CD4-positive, CD25-positive, alpha-beta regulatory T cell (primary cell): ENCODE measurements at regions not wholly inside any gene's neighbourhood (a gene's known extent, or its start where the extent isn't known, plus 50 kb on each side); places are given as distances from the start of the nearest gene placed in this dataset.

ENCODE experiments used
- ATAC-seq, 2 donors: fragments of 150-1000 bp; cut with Tn5 transposase; one replicate each; pipeline ENCODE4 v1.10.0; 2021; ENCODE audit warnings: low read depth in 2 of 2, moderate number of reproducible peaks in 2 of 2, moderate library complexity in 1 of 2
- DNase-seq, 3 donors: peaks; one replicate each; pipeline versions ENCODE4 v3.0.0 to v3.0.0-alpha.2; 2012 to 2022; ENCODE audit warnings: mixed read lengths in 1 of 3
- H3K27ac ChIP-seq: one replicate; pipeline ENCODE4 v1.7.0; 2013; ENCODE audit warnings: mild to moderate bottlenecking, low read length; ENCODE audit not compliant: insufficient read depth, poor library complexity, severe bottlenecking
- H3K27me3 ChIP-seq: one replicate; pipeline ENCODE4 v1.7.0; 2013; ENCODE audit warnings: low read length; ENCODE audit not compliant: control insufficient read depth, insufficient read depth
- H3K36me3 ChIP-seq: one replicate; pipeline ENCODE4 v1.7.0; 2013; ENCODE audit warnings: mild to moderate bottlenecking, low read length, moderate library complexity; ENCODE audit not compliant: control insufficient read depth, insufficient read depth
- H3K4me1 ChIP-seq: 2 replicates; pipeline ENCODE4 v1.7.0; 2013; ENCODE audit warnings: mild to moderate bottlenecking, low read length; ENCODE audit not compliant: insufficient read depth, control insufficient read depth, poor library complexity, severe bottlenecking
- H3K4me3 ChIP-seq: one replicate; pipeline ENCODE4 v1.7.0; 2013; ENCODE audit warnings: low read depth, mild to moderate bottlenecking, low read length, moderate library complexity
- H3K9me3 ChIP-seq, 2 experiments: 1 replicate in 1 of 2; 2 replicates in 1 of 2; pipeline ENCODE4 v1.7.0; 2013; ENCODE audit warnings: low read length in 2 of 2, mild to moderate bottlenecking in 1 of 2, moderate library complexity in 1 of 2; ENCODE audit not compliant: control insufficient read depth in 2 of 2
- H3K27ac Mint-ChIP-seq, 3 donors: one replicate each; pipeline ENCODE4 v1.8.0; 2020 to 2022; ENCODE audit warnings: mild to moderate bottlenecking in 3 of 3, mixed read lengths in 3 of 3, moderate library complexity in 2 of 3
- H3K27me3 Mint-ChIP-seq: one replicate; pipeline ENCODE4 v1.8.0; 2022; ENCODE audit warnings: mild to moderate bottlenecking, mixed read lengths
- H3K36me3 Mint-ChIP-seq: one replicate; pipeline ENCODE4 v1.8.0; 2020; ENCODE audit warnings: mixed read lengths
- H3K4me1 Mint-ChIP-seq, 4 donors: one replicate each; pipeline ENCODE4 v1.8.0; 2020 to 2022; ENCODE audit warnings: mixed read lengths in 4 of 4, mild to moderate bottlenecking in 1 of 4
- H3K4me3 Mint-ChIP-seq, 4 donors: one replicate each; pipeline ENCODE4 v1.8.0; 2020 to 2022; ENCODE audit warnings: mild to moderate bottlenecking in 4 of 4, mixed read lengths in 4 of 4, moderate library complexity in 3 of 4
- H3K9me3 Mint-ChIP-seq, 7 donors: one replicate each; pipeline ENCODE4 v1.8.0; 2020 to 2022; ENCODE audit warnings: mixed read lengths in 7 of 7, mild to moderate bottlenecking in 3 of 7, moderate library complexity in 2 of 7

DNA sequence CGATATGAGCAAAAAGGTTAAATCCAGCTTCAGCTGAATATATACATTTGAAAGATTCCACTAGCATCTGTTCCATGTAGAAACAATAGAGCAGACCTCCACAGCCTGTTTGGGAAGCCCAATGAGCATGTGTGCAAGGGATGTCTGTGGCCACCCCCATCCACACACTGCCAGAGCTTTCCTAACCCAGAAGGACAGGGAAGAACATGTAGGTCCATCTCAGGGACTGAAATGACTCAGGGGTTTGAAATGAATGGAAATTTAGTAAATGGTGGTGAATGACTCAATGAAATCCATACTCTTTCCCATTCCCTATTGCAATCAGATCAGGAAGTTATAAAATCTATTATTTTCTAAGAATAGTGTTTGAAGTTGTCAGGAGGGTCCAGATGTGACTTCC, 397.2 kb downstream of the DUSP10 start:
- DNase-seq = no peak
- no peak overlapping the region for H3K27ac ChIP-seq
- Mint-ChIP-seq H3K36me3 (no peaks in the 10 kb centered on the region), H3K4me1 (no peaks in the 10 kb centered on the region), H3K9me3 (peaks cover 0 to 4% (median 0%) of the 10 kb centered on the region in 7 donors), H3K27ac (no peak overlapping the region), H3K4me3 (no peak overlapping the region), H3K27me3 (peaks cover 3% of the 10 kb centered on the region)
- H3K27me3 ChIP-seq = no peaks in the 10 kb centered on the region
- H3K36me3 ChIP-seq = no peaks in the 10 kb centered on the region
- H3K9me3 ChIP-seq = no peaks in the 10 kb centered on the region
- ATAC-seq = no peak
- no peak overlapping the region for H3K4me3 ChIP-seq
- H3K4me1 ChIP-seq = no peaks in the 10 kb centered on the region

DNA sequence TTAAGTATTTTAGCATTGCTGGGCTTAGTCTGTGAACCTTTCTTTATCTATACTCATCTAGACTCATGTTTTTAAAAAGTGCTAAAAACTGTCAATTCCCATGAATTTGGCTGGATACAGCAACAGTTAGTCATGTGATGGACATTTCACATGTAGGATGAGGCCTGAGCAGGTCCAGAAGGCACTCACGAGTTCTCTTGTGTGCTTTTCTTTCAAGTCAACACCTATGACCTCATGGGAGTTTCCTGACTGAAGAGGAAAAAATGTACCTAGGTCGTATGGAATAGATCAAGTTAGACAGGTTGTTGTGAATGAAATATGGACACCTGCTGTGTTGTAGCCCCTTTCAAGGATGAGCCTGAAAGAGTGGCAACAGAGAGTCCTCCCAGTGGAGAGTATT, 394.2 kb downstream of the DUSP10 start:
- H3K4me3 ChIP-seq = no peak overlapping the region
- no peaks in the 10 kb centered on the region for H3K27me3 Mint-ChIP-seq
- no peaks in the 10 kb centered on the region for H3K4me1 ChIP-seq
- ATAC-seq (no peak), DNase-seq (no peak)
- H3K36me3 ChIP-seq = no peaks in the 10 kb centered on the region
- H3K4me3 Mint-ChIP-seq = no peak overlapping the region
- H3K27me3 ChIP-seq = no peaks in the 10 kb centered on the region
- no peaks in the 10 kb centered on the region for H3K4me1 Mint-ChIP-seq
- peaks cover 0 to 4% (median 0%) of the 10 kb centered on the region in 7 donors for H3K9me3 Mint-ChIP-seq
- no peaks in the 10 kb centered on the region for H3K9me3 ChIP-seq
- H3K36me3 Mint-ChIP-seq = no peaks in the 10 kb centered on the region
- H3K27ac Mint-ChIP-seq = no peak overlapping the region
- no peak overlapping the region for H3K27ac ChIP-seq

DNA sequence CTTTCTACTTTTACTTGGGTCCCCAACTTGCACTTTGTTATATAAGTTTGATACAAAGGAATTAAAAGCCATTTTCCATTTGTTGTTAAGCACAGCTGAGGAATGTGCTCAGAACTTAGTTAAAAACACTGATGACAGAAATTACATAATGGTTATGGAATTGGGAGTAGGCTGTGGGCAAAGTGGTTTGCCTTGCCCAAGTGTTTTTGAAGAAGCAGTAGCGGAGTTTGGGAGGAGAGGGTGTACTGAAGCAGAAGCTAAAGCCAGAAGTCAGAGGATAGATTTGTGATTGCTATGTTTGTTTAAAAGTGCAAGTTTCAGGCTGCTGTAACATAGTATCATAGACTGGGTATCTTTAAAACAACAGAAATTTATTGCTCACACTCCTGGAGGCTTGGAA, 391.8 kb downstream of the DUSP10 start:
- Mint-ChIP-seq H3K4me1 (no peaks in the 10 kb centered on the region), H3K4me3 (no peak overlapping the region), H3K27me3 (no peaks in the 10 kb centered on the region), H3K27ac (no peak overlapping the region), H3K9me3 (peaks cover 0 to 5% (median 0%) of the 10 kb centered on the region in 7 donors), H3K36me3 (no peaks in the 10 kb centered on the region)
- ATAC-seq (no peak), DNase-seq (no peak)
- no peaks in the 10 kb centered on the region for H3K4me1 ChIP-seq
- H3K9me3 ChIP-seq = no peaks in the 10 kb centered on the region
- H3K4me3 ChIP-seq = no peak overlapping the region
- H3K27ac ChIP-seq = no peak overlapping the region
- H3K36me3 ChIP-seq = no peaks in the 10 kb centered on the region
- no peaks in the 10 kb centered on the region for H3K27me3 ChIP-seq

DNA sequence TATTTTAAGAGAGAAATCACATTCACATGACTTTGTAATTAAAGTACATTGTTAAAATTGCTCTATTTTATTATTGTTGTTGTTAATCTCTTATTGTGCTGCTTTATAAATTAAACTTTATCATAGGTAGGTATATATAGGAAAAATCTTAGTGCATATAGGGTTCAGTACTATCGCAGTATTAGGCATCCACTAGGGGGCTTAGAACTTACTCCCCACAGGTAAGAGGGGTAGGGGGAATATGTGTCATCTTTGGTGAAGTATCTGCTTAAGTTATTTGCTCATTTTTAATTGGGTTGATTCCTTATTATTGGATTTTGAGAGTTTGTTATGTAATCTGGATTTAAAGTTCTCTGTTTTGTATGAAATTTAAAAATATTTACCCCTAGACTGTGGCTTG, 385.2 kb downstream of the DUSP10 start:
- no peak overlapping the region for H3K27ac Mint-ChIP-seq
- H3K27me3 Mint-ChIP-seq = no peaks in the 10 kb centered on the region
- H3K36me3 ChIP-seq = no peaks in the 10 kb centered on the region
- H3K36me3 Mint-ChIP-seq = no peaks in the 10 kb centered on the region
- no peaks in the 10 kb centered on the region for H3K4me1 Mint-ChIP-seq
- no peak overlapping the region for H3K27ac ChIP-seq
- no peak for DNase-seq
- H3K9me3 ChIP-seq = no peaks in the 10 kb centered on the region
- H3K4me3 ChIP-seq = no peak overlapping the region
- ATAC-seq = no peak
- no peak overlapping the region for H3K4me3 Mint-ChIP-seq
- no peaks in the 10 kb centered on the region for H3K4me1 ChIP-seq
- peaks cover 0 to 3% (median 0%) of the 10 kb centered on the region in 7 donors for H3K9me3 Mint-ChIP-seq
- no peaks in the 10 kb centered on the region for H3K27me3 ChIP-seq

DNA sequence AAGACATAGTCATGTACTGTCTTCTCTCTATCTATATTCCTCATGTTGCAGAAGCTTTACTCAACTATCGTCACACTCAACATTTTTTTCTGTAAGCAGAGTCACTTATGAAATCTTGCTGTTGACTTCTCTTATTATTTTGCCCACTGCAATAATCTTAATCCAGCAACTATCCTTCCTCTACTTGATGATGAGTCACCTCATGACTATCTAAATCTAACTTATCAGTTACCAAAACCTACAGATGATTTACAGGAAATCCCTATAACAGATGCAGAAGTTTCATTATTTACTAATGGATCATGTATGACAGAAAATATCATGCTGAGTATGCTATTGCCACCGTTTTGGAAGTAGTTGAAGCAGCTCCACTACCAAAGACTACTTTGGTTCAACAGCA, 378.9 kb downstream of the DUSP10 start:
- no peak overlapping the region for H3K27ac Mint-ChIP-seq
- H3K36me3 Mint-ChIP-seq = no peaks in the 10 kb centered on the region
- no peak overlapping the region for H3K4me3 Mint-ChIP-seq

DNA sequence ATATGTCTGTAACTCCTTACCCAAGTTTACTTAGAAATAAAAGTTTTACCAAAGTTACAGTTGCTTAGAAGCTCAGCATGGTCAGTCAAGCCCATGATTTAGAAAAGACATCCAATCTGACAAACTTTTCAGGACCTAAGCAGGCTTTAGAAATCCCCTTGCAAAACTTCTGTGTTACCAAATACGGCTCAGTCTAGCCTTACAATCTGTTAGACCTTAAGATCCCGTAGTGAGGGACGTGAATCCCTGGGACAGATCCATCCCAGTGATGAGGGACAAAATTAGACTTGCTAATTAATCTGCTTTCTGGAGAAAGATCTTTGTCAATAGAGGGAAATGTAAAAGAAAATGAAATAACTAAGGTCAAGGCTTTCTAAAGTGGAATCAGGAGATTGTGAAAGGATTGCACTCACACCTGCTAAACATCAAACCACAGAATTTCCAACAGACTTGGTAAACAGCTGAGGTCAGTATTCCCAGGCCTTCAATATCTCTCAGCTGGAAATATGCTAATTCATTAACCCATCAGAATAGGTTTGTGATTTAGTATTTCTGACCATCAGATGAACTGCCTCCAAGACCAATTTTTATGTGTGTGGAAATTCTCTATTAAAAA, 375.3 kb downstream of the DUSP10 start:
- Histone ChIP-seq H3K4me3 (no peak overlapping the region), H3K27ac (no peak overlapping the region), H3K36me3 (no peaks in the 10 kb centered on the region), H3K4me1 (no peaks in the 10 kb centered on the region), H3K27me3 (peaks cover 6% of the 10 kb centered on the region), H3K9me3 (no peaks in the 10 kb centered on the region)
- DNase-seq (no peak), ATAC-seq (no peak)
- Mint-ChIP-seq H3K4me3 (no peak overlapping the region), H3K4me1 (no peaks in the 10 kb centered on the region), H3K27me3 (peaks cover 24% of the 10 kb centered on the region), H3K36me3 (no peaks in the 10 kb centered on the region), H3K27ac (no peak overlapping the region), H3K9me3 (peaks cover 0 to 4% (median 0%) of the 10 kb centered on the region in 7 donors)

More for the DNA sequence above, 378.9 kb downstream of the DUSP10 start:
- peaks cover 0 to 3% (median 0%) of the 10 kb centered on the region in 7 donors for H3K9me3 Mint-ChIP-seq
- H3K4me1 Mint-ChIP-seq = no peaks in the 10 kb centered on the region
- Histone ChIP-seq H3K27me3 (peaks cover 2% of the 10 kb centered on the region), H3K4me1 (no peaks in the 10 kb centered on the region), H3K36me3 (no peaks in the 10 kb centered on the region), H3K27ac (no peak overlapping the region), H3K9me3 (no peaks in the 10 kb centered on the region), H3K4me3 (no peak overlapping the region)
- peaks cover 15% of the 10 kb centered on the region for H3K27me3 Mint-ChIP-seq
- DNase-seq (no peak), ATAC-seq (no peak)

DNA sequence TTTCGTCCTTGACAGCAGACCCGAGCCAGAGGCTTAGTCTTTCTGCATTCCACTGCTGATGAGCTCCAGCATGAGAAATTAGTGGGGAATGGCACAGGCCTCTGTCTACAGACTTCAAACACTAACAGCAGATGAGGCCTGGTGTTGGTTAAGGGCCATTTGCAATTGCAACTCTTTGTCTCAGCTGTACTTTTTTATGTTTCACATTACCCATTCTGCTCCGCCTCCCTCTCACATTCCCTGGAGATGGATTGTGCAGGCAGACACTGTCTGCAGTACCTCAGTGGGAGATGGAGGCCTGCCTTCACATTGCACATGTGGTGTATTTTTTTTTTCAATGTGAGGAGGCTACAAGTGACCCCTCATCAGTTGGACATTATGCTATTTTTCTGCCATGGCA, 370.2 kb downstream of the DUSP10 start:
- no peak for DNase-seq
- peaks cover 9% of the 10 kb centered on the region for H3K27me3 Mint-ChIP-seq
- no peaks in the 10 kb centered on the region for H3K4me1 Mint-ChIP-seq
- Histone ChIP-seq H3K27me3 (peaks cover 3% of the 10 kb centered on the region), H3K27ac (no peak overlapping the region), H3K4me1 (no peaks in the 10 kb centered on the region), H3K4me3 (no peak overlapping the region), H3K36me3 (no peaks in the 10 kb centered on the region), H3K9me3 (no peaks in the 10 kb centered on the region)
- peaks cover 0 to 2% (median 0%) of the 10 kb centered on the region in 7 donors for H3K9me3 Mint-ChIP-seq
- no peak for ATAC-seq
- no peaks in the 10 kb centered on the region for H3K36me3 Mint-ChIP-seq
- no peak overlapping the region for H3K4me3 Mint-ChIP-seq
- H3K27ac Mint-ChIP-seq = no peak overlapping the region

DNA sequence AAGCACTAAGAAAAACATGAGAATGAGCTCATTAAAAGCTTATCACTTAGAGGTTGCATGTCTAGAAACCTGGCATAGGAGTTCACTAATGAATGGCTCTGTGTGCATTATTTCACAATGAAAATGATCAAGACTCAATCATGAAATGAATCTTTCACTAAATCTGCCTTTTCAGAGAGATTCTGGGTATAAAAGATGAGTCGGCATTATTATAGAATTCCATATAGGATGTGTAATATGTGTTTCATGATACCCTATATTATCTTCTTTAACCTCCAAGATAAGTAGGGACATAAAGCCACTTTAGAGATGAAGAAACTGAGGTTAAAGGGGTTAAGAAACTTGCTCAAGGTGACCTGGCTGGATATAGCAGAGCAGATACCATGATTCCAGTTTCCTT, 368.1 kb downstream of the DUSP10 start:
- H3K27me3 ChIP-seq = peaks cover 3% of the 10 kb centered on the region
- no peaks in the 10 kb centered on the region for H3K9me3 ChIP-seq
- peaks cover 4% of the 10 kb centered on the region for H3K27me3 Mint-ChIP-seq
- H3K27ac ChIP-seq = no peak overlapping the region
- H3K36me3 ChIP-seq = no peaks in the 10 kb centered on the region
- no peaks in the 10 kb centered on the region for H3K36me3 Mint-ChIP-seq
- H3K9me3 Mint-ChIP-seq = peaks cover 0 to 2% (median 0%) of the 10 kb centered on the region in 7 donors
- H3K4me1 ChIP-seq = no peaks in the 10 kb centered on the region
- DNase-seq = no peak
- H3K4me3 Mint-ChIP-seq = no peak overlapping the region
- ATAC-seq = no peak
- H3K4me1 Mint-ChIP-seq = no peaks in the 10 kb centered on the region
- H3K27ac Mint-ChIP-seq = no peak overlapping the region
- no peak overlapping the region for H3K4me3 ChIP-seq
